DOHH2 (cell line): ENCODE measurements at regions not wholly inside any gene's neighbourhood (a gene's known extent, or its start where the extent isn't known, plus 50 kb on each side); places are given as distances from the start of the nearest gene placed in this dataset.

Source experiments
- EZH2phosphoT487 ChIP-seq: fragments of 200-600 bp; sonication (generic); IDR thresholded peaks from 2 replicates; pipeline ENCODE4 v1.6.1; 2017; ENCODE audit warnings: borderline replicate concordance, mild to moderate bottlenecking, antibody characterized with exemption, low read length, moderate library complexity, mixed read lengths
- TF ChIP-seq, protein P1 (sequence below): fragments of 200-600 bp; sonication (generic); IDR thresholded peaks from one replicate; pipeline ENCODE4 v1.5.1; 2014; ENCODE audit warnings: antibody characterized with exemption, mild to moderate bottlenecking, low read depth, low read length; ENCODE audit not compliant: poor library complexity, severe bottlenecking

GRCh38 chr3:20256144-20256543, 70.1 kb upstream of the SGO1 start:
- TF ChIP-seq, protein P1, sequence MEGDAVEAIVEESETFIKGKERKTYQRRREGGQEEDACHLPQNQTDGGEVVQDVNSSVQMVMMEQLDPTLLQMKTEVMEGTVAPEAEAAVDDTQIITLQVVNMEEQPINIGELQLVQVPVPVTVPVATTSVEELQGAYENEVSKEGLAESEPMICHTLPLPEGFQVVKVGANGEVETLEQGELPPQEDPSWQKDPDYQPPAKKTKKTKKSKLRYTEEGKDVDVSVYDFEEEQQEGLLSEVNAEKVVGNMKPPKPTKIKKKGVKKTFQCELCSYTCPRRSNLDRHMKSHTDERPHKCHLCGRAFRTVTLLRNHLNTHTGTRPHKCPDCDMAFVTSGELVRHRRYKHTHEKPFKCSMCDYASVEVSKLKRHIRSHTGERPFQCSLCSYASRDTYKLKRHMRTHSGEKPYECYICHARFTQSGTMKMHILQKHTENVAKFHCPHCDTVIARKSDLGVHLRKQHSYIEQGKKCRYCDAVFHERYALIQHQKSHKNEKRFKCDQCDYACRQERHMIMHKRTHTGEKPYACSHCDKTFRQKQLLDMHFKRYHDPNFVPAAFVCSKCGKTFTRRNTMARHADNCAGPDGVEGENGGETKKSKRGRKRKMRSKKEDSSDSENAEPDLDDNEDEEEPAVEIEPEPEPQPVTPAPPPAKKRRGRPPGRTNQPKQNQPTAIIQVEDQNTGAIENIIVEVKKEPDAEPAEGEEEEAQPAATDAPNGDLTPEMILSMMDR = no peak
- no peak for TF ChIP-seq EZH2phosphoT487
